Colonic mucosa (tissue), 4 donors: ENCODE measurements at regions not wholly inside any gene's neighbourhood (a gene's known extent, or its start where the extent isn't known, plus 50 kb on each side); places are given as distances from the start of the nearest gene placed in this dataset.

ENCODE experiments used
- DNase-seq: peaks from one replicate; pipeline ENCODE4 v3.0.0-alpha.2; 2020
- H3K27ac ChIP-seq: fragments of 200-600 bp; one replicate; pipeline ENCODE4 v1.8.0; 2021
- H3K27me3 ChIP-seq: fragments of 200-600 bp; one replicate; pipeline ENCODE4 v1.8.0; 2021
- H3K36me3 ChIP-seq: fragments of 200-600 bp; one replicate; pipeline ENCODE4 v1.8.0; 2021
- H3K4me1 ChIP-seq: fragments of 200-600 bp; one replicate; pipeline ENCODE4 v1.8.0; 2021; ENCODE audit warnings: mild to moderate bottlenecking
- H3K4me3 ChIP-seq: fragments of 200-600 bp; one replicate; pipeline ENCODE4 v1.8.0; 2021
- H3K9ac ChIP-seq, 2 donors: one replicate each; pipeline ENCODE4 v1.7.0; 2013; ENCODE audit warnings: control low read depth in 2 of 2, low read depth in 2 of 2, low read length in 2 of 2
- H3K9me3 ChIP-seq: fragments of 200-600 bp; one replicate; pipeline ENCODE4 v1.8.0; 2021
- CTCF ChIP-seq: fragments of 200-600 bp; IDR thresholded peaks from one replicate; pipeline ENCODE4 v1.8.0; 2022; ENCODE audit warnings: antibody characterized with exemption, mild to moderate bottlenecking
- intact Hi-C: fragments of 100-400 bp; cut with DNase I; formaldehyde crosslinking; loops from one replicate; pipeline ENCODE4 v1.14.1; 2022
- donor health status: healthy.
- donor health status: DM: no; HTN: no; CAD: no.
- donor health status: DM: no; HTN: no; CAD: no.

GRCh38 chr11:87401653-87402052, 363.9 kb downstream of the TMEM135 start:
- no peak overlapping the region for H3K9ac ChIP-seq
- H3K27me3 ChIP-seq: no peaks in the 10 kb centered on the region
- no peak overlapping the region for H3K27ac ChIP-seq
- intact Hi-C loops: no loop called here
- no peak overlapping the region for H3K4me3 ChIP-seq
- no peak for DNase-seq
- H3K36me3 ChIP-seq: no peaks in the 10 kb centered on the region
- TF ChIP-seq CTCF: no peak
- no peaks in the 10 kb centered on the region for H3K4me1 ChIP-seq
- H3K9me3 ChIP-seq: no peaks in the 10 kb centered on the region

DNA sequence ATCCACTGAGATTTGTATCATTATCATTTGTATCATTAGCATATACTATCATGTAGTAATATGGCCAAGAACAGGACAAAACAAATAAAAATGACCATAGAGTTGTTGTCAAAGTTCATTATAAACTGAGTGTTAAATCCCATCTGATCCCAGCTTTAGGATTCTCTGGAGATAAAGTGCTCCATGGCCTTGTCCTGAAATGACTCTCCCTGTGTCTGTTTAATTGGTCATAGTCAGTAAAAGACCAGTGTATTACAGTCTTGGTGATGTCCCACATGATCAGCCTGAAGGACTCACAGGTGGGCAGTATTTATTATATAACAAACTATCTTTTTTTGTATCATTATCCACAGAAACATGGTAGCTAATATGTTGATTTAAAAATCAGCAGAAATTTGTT, 361.6 kb downstream of the TMEM135 start:
- Histone ChIP-seq H3K27ac (no peak overlapping the region), H3K27me3 (no peaks in the 10 kb centered on the region), H3K4me1 (no peaks in the 10 kb centered on the region), H3K4me3 (no peak overlapping the region), H3K9ac (no peak overlapping the region), H3K9me3 (no peaks in the 10 kb centered on the region), H3K36me3 (no peaks in the 10 kb centered on the region)
- TF ChIP-seq CTCF: no peak
- DNase-seq: no peak
- intact Hi-C loops: no loop called here

DNA sequence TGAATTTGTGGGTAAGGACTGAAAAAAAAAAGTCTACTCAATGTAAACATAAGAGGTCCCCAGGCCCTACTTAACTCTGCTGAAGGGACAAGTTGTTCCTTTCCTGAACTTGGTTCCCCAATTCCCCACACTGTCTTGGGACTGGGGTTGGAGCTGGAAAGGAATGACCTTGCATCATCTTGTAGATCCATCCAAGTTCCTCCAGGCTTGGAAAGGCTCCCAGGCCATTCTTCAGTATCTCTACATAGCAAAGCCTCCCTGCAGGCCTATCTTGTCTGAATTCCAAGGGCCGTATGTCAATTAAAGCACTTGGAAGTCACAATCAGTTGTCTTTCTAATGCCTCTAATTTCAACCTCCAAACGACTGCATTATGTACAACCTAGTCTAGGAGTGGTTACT, 361.2 kb downstream of the TMEM135 start:
- no peak overlapping the region for H3K27ac ChIP-seq
- intact Hi-C loops: no loop called here
- H3K4me3 ChIP-seq: no peak overlapping the region
- H3K36me3 ChIP-seq: no peaks in the 10 kb centered on the region
- no peaks in the 10 kb centered on the region for H3K4me1 ChIP-seq
- peak; percentile 36 for DNase-seq
- no peaks in the 10 kb centered on the region for H3K9me3 ChIP-seq
- no peaks in the 10 kb centered on the region for H3K27me3 ChIP-seq
- H3K9ac ChIP-seq: no peak overlapping the region
- TF ChIP-seq CTCF: no peak

GRCh38 chr11:87397011-87397865, 359.5 kb downstream of the TMEM135 start:
- no peak overlapping the region for H3K27ac ChIP-seq
- no peak for TF ChIP-seq CTCF
- H3K36me3 ChIP-seq: no peaks in the 10 kb centered on the region
- no peaks in the 10 kb centered on the region for H3K4me1 ChIP-seq
- H3K9ac ChIP-seq: no peak overlapping the region
- H3K9me3 ChIP-seq: no peaks in the 10 kb centered on the region
- H3K27me3 ChIP-seq: no peaks in the 10 kb centered on the region
- intact Hi-C loops: no loop called here
- H3K4me3 ChIP-seq: no peak overlapping the region
- DNase-seq: no peak

DNA sequence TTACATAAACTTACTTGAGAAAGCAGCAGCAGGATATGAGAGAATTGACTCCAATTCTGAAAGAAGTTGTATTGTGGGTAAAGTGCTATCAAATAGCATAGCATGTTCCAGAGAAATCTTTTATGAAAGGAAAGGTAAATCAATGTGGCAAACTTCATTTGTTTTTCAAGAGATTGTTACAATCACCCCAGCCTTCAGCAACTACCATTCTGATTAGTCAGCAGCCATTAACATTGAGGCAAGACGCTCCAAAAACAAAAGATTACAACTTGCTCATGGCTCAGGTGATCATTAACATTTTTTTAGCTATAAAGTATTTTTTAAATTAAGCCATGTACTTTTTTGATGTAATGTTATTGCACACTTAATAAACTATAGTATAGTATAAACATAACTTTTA, 357.2 kb downstream of the TMEM135 start:
- H3K9me3 ChIP-seq: no peaks in the 10 kb centered on the region
- intact Hi-C loops: no loop called here
- TF ChIP-seq CTCF: no peak

More for the DNA sequence above, 357.2 kb downstream of the TMEM135 start:
- Histone ChIP-seq H3K36me3 (no peaks in the 10 kb centered on the region), H3K4me3 (no peak overlapping the region), H3K27ac (no peak overlapping the region), H3K27me3 (no peaks in the 10 kb centered on the region), H3K9ac (no peak overlapping the region), H3K4me1 (no peaks in the 10 kb centered on the region)
- no peak for DNase-seq
